GM12878 (cell line): ENCODE measurements at regions not wholly inside any gene's neighbourhood (a gene's known extent, or its start where the extent isn't known, plus 50 kb on each side); places are given as distances from the start of the nearest gene placed in this dataset.

Experiments
- ATAC-seq: fragments of 200-7000 bp; cut with Tn5 transposase; 3 replicates; pipeline ENCODE4 v1.9.1; 2020; ENCODE audit warnings: mild to moderate bottlenecking, moderate library complexity
- BruUV-seq: library from RNA; stranded (reverse); fragments of 400-500 nt; replicated peaks from 2 replicates; lab custom pipeline; 2021; lab: Mats Ljungman, UMichigan
- CTCF ChIA-PET: fragments of 300-600 bp; sonication (Branson Sonifier 250); formaldehyde crosslinking; extraction: SDS; loops from one replicate; lab custom pipeline; 2021; ENCODE audit warnings: inconsistent platforms; lab: Yijun Ruan, JAX
- POLR2A ChIA-PET: fragments of 350-600 bp; formaldehyde crosslinking; extraction: SDS; loops from one replicate; lab custom pipeline; 2021; ENCODE audit warnings: inconsistent platforms; lab: Charles Lee
- RAD21 ChIA-PET: fragments of 300-600 bp; sonication (Branson Sonifier 250); formaldehyde crosslinking; loops from one replicate; lab custom pipeline; 2023; ENCODE audit warnings: antibody characterized with exemption; ENCODE audit not compliant: unreplicated experiment; lab: Charles Lee
- SMC1A ChIA-PET: fragments of 300-600 bp; sonication (Branson Sonifier 250); formaldehyde crosslinking; loops from one replicate; lab custom pipeline; 2023; ENCODE audit not compliant: unreplicated experiment, uncharacterized antibody; lab: Charles Lee
- DNase-seq: peaks from one replicate; pipeline ENCODE4 v3.0.0-alpha.2; 2011; ENCODE audit warnings: low read depth, low spot score
- FAIRE-seq: peaks from 3 replicates; lab custom pipeline; 2011; peaks lifted over from hg19 to GRCh38; lab: Jason Lieb, UNC
- H2AFZ ChIP-seq: 2 replicates; pipeline ENCODE4 v1.6.0; 2011; ENCODE audit warnings: low read depth, low read length, control low read depth; ENCODE audit not compliant: control insufficient read depth
- H3K27ac ChIP-seq: 2 replicates; pipeline ENCODE4 v1.5.1; 2011; ENCODE audit warnings: control low read depth; ENCODE audit not compliant: control insufficient read depth, insufficient read depth
- H3K27me3 ChIP-seq, 2 experiments: replicated peaks in 1 of 2; 2 replicates each; pipeline versions ENCODE4 v1.6.0 to v1.6.1; 2011; ENCODE audit warnings: low read length in 1 of 2; ENCODE audit not compliant: control insufficient read depth in 2 of 2, insufficient read depth in 2 of 2
- H3K36me3 ChIP-seq, 2 experiments: 2 replicates each; pipeline ENCODE4 v1.5.1; 2011; ENCODE audit warnings: low read length in 1 of 2; ENCODE audit not compliant: control insufficient read depth in 2 of 2, insufficient read depth in 2 of 2
- H3K4me1 ChIP-seq: 2 replicates; pipeline ENCODE4 v1.6.1; 2011; ENCODE audit warnings: mild to moderate bottlenecking, low read length, moderate library complexity, mixed read lengths; ENCODE audit not compliant: control insufficient read depth, insufficient read depth
- H3K4me2 ChIP-seq: 2 replicates; pipeline ENCODE4 v1.6.0; 2011; ENCODE audit warnings: control low read depth; ENCODE audit not compliant: control insufficient read depth, insufficient read depth
- H3K4me3 ChIP-seq: fragments of 200-600 bp; sonication (generic); 2 replicates; pipeline ENCODE4 v1.5.1; 2016
- H3K79me2 ChIP-seq: 2 replicates; pipeline ENCODE4 v1.6.0; 2011; ENCODE audit warnings: low read length; ENCODE audit not compliant: control insufficient read depth, insufficient read depth
- H3K9ac ChIP-seq: 2 replicates; pipeline ENCODE4 v1.8.0; 2011; ENCODE audit warnings: low read length, control low read depth, mixed read lengths; ENCODE audit not compliant: control insufficient read depth, insufficient read depth
- H3K9me3 ChIP-seq: replicated peaks from 3 replicates; pipeline ENCODE4 v1.5.1; 2011; ENCODE audit warnings: mild to moderate bottlenecking, low read length; ENCODE audit not compliant: control insufficient read depth, insufficient read depth
- H4K20me1 ChIP-seq: 2 replicates; pipeline ENCODE4 v1.6.0; 2011; ENCODE audit not compliant: control insufficient read depth, insufficient read depth
- ATF7 ChIP-seq: fragments of 450-650 bp; IDR thresholded peaks from 2 replicates; pipeline ENCODE4 v1.6.1; 2016; ENCODE audit warnings: low read depth, mild to moderate bottlenecking
- BMI1 ChIP-seq: fragments of 450-650 bp; IDR thresholded peaks from 2 replicates; pipeline ENCODE4 v1.6.1; 2016; ENCODE audit warnings: mild to moderate bottlenecking, moderate library complexity, borderline replicate concordance
- FOS ChIP-seq: IDR thresholded peaks from 3 replicates; pipeline ENCODE4 v1.6.1; 2011; ENCODE audit warnings: borderline replicate concordance; ENCODE audit not compliant: insufficient read length; ENCODE audit errors: extremely low read depth
- FOXK2 ChIP-seq: fragments of 450-650 bp; IDR thresholded peaks from 2 replicates; pipeline ENCODE4 v1.6.1; 2017; ENCODE audit warnings: mild to moderate bottlenecking, moderate library complexity
- MTA2 ChIP-seq: fragments of 450-650 bp; IDR thresholded peaks from 2 replicates; pipeline ENCODE4 v1.6.1; 2016; ENCODE audit warnings: low read depth, mild to moderate bottlenecking, moderate library complexity
- NR2C1 ChIP-seq: fragments of 450-650 bp; IDR thresholded peaks from 2 replicates; pipeline ENCODE4 v1.6.1; 2017; ENCODE audit warnings: antibody characterized with exemption, mild to moderate bottlenecking, moderate library complexity
- RELA ChIP-seq: fragments of 450-650 bp; IDR thresholded peaks from 2 replicates; pipeline ENCODE4 v1.8.0; 2014; ENCODE audit warnings: borderline replicate concordance; ENCODE audit not compliant: partially characterized antibody
- WGBS: methylation state at CpG from one replicate; pipeline ENCODE4 v1.1.6; 2016; ENCODE audit warnings: low lambda C conversion rate; ENCODE audit not compliant: insufficient replicate concordance, insufficient coverage; ENCODE audit errors: missing lambda C conversion rate; 5-methylcytosine and 5-hydroxymethylcytosine counted together
- in situ Hi-C: fragments of 300-500 bp; cut with MboI; formaldehyde crosslinking; loops from 9 replicates; pipeline ENCODE4 v1.14.3; 2018; ENCODE audit warnings: mixed read lengths
- intact Hi-C: fragments of 100-400 bp; cut with micrococcal nuclease; formaldehyde crosslinking; loops from one replicate; pipeline ENCODE4 v1.14.2; 2022; ENCODE audit not compliant: unreplicated experiment
- TF ChIP-seq, protein P1 (sequence below): fragments of 450-650 bp; IDR thresholded peaks from 2 replicates; pipeline ENCODE4 v1.6.1; 2017; ENCODE audit warnings: antibody characterized with exemption, mild to moderate bottlenecking, moderate library complexity

DNA sequence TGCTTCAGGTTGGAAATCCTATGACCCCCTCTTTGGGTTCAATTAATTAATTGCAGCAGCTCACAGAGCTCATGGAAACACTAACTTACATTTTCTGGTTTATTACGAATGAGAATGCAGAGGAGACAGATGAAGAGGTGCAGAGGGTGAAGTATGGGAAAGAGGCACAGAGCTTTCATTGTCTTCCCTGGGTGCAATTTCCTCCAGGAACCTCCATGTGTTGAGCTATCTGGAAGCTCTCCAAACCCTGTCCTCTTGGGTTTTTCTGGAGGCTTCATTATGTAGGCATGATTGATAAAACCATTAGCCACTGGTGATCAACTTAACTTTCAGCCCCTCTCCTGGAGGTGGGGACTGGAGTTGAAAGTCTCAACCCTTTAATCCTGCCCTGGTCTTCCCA, 133.0 kb upstream of the AUTS2 start:
- H3K9me3 ChIP-seq: no peaks in the 10 kb centered on the region; the same call in 2 of the 3 replicates
- H3K4me2 ChIP-seq: no peak overlapping the region
- ChIA-PET RAD21 (no interaction called here), CTCF (no interaction called here), SMC1A (no interaction called here), POLR2A (no interaction called here)
- ATAC-seq (no peak), DNase-seq (no peak), FAIRE-seq (no peak)
- intact Hi-C loops: no loop called here
- no peak overlapping the region for H3K27ac ChIP-seq
- H3K27me3 ChIP-seq: no peaks in the 10 kb centered on the region
- H3K36me3 ChIP-seq: no peaks in the 10 kb centered on the region
- no peaks in the 10 kb centered on the region for H3K79me2 ChIP-seq
- no TSS peak for BruUV-seq
- H4K20me1 ChIP-seq: no peaks in the 10 kb centered on the region
- no peaks in the 10 kb centered on the region for H3K4me1 ChIP-seq
- TF ChIP-seq NR2C1 (no peak), ATF7 (no peak), FOS (no peak), FOXK2 (no peak)
- TF ChIP-seq, protein P1, sequence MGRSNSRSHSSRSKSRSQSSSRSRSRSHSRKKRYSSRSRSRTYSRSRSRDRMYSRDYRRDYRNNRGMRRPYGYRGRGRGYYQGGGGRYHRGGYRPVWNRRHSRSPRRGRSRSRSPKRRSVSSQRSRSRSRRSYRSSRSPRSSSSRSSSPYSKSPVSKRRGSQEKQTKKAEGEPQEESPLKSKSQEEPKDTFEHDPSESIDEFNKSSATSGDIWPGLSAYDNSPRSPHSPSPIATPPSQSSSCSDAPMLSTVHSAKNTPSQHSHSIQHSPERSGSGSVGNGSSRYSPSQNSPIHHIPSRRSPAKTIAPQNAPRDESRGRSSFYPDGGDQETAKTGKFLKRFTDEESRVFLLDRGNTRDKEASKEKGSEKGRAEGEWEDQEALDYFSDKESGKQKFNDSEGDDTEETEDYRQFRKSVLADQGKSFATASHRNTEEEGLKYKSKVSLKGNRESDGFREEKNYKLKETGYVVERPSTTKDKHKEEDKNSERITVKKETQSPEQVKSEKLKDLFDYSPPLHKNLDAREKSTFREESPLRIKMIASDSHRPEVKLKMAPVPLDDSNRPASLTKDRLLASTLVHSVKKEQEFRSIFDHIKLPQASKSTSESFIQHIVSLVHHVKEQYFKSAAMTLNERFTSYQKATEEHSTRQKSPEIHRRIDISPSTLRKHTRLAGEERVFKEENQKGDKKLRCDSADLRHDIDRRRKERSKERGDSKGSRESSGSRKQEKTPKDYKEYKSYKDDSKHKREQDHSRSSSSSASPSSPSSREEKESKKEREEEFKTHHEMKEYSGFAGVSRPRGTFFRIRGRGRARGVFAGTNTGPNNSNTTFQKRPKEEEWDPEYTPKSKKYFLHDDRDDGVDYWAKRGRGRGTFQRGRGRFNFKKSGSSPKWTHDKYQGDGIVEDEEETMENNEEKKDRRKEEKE: no peak
- WGBS: 100% methylated on average over 1 of the region's 1 CpG
- H3K4me3 ChIP-seq: no peak overlapping the region
- in situ Hi-C loops: no loop called here
- no peak overlapping the region for H3K9ac ChIP-seq
- no peak overlapping the region for H2AFZ ChIP-seq

DNA sequence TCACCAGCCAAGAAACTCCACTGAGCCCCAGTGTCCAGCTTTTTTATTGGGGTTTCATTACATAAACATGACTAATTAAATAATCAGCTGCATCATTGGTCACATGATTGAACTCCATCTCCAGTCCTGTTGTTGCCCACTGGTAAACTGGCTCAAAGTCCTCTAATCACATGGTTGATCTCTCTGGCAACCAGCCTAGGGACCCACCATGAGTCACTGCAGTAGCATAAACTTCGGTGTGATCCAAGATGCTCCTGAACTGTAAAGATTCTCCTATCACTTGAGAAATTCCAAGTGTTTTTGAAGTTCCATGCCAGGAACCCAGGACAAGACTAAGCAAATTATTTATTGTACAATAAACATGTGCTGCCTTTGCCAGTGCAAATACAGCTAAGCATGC, 130.4 kb upstream of the AUTS2 start:
- intact Hi-C loops (no loop called here), in situ Hi-C loops (no loop called here)
- ChIA-PET SMC1A (interaction anchor here (0.8 kb wide), 1 partner anchor 12 kb away, joined by 3 read pairs; no protein-coding TSS in a partner anchor), CTCF (interaction anchor here (0.6 kb wide), 1 partner anchor 79 kb away, joined by 3 read pairs; no protein-coding TSS in a partner anchor), RAD21 (no interaction called here), POLR2A (no interaction called here)
- Histone ChIP-seq H3K4me3 (no peak overlapping the region), H2AFZ (no peak overlapping the region), H3K4me2 (no peak overlapping the region), H3K9me3 (no peaks in the 10 kb centered on the region; the same call in 2 of the 3 replicates), H3K4me1 (no peaks in the 10 kb centered on the region), H4K20me1 (no peaks in the 10 kb centered on the region), H3K9ac (no peak overlapping the region), H3K36me3 (no peaks in the 10 kb centered on the region), H3K27me3 (no peaks in the 10 kb centered on the region), H3K27ac (no peak overlapping the region), H3K79me2 (no peaks in the 10 kb centered on the region)
- DNase-seq: no peak
- WGBS: 0% methylated on average over 1 of the region's 1 CpG
- TF ChIP-seq MTA2: no peak
- no peak for TF ChIP-seq RELA
- TF ChIP-seq BMI1: no peak
- no peak for FAIRE-seq
- ATAC-seq: no peak
- no TSS peak for BruUV-seq
